ENCODE measurements at regions not wholly inside any gene's neighbourhood (a gene's known extent, or its start where the extent isn't known, plus 50 kb on each side); places are given as distances from the start of the nearest gene placed in this dataset.

DNA sequence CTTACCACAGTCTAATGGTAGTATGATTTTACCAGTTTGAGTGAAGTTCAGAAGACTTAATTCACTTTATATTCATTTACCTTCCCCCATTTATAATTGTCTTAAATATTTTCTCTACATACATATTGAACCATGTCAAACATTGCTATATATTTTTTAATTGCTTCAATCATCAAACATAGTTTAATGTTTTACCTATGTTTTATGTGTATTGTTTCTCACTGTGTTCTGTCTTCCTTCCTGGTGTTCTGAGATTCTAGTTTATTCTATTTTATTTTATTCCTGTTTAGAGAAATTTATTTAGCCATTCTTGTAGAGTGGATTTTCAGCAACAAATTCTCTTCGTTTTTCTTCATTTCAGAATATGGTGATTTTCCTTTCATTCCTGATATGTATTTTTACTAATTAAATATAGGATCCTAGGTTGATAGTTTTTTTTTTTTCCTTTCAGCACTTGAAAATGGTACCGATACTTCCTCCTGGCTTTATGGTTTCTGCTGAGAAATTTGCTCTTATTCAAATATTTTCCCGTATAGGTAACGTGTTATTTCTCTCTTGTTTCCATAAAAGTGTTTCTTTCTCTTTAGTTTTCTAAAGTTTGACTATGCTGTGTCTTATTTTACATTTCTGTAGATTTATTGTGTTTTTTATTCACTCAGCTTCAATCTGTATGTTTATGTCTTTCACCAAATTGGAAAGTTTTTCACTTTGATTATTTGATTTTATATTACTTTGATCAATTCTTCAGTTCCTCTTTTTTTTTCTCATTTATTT lies 201.8 kb upstream of the AGR3 start (continued):
- TF ChIP-seq PHF8 (IDR thresholded peaks at IDR 0.05; ENCODE audit: borderline replicate concordance, low read depth): no peak
- TF ChIP-seq ESRRA (IDR thresholded peaks at IDR 0.05; ENCODE audit: borderline replicate concordance, low read length): no peak

DNA sequence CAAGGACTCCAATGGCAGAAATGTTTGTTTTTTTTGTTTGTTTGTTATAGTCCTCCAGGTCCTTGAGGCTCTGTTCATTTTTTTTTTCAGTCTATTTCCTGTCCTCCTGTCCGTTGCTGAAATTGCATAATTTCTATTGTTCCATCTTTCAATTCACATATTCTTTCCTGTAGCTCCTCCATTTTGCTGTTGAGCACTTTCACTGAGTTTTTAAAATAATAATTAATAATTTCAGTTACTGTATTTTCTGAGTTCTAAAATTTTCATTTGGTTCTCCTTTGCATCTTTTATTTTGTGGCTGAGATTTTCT lies 202.3 kb upstream of the AGR3 start:
- H3K4me1 ChIP-seq: peaks cover 31% of the 10 kb centered on the region
- no peak for FAIRE-seq
- no peak for DNase-seq (ENCODE audit: low read depth in 1 of 2, low spot score in 1 of 2)
- CTCF ChIA-PET: no interaction called here
- 52% methylated on average over 1 of the region's 1 CpG for WGBS (ENCODE audit: missing lambda C conversion rate)
- no peak overlapping the region for H3K4me3 ChIP-seq
- no peaks in the 10 kb centered on the region for H3K9me3 ChIP-seq
- POLR2A ChIA-PET: no interaction called here
- TF ChIP-seq EHF (CRISPR knock-in tag; IDR thresholded peaks at IDR 0.05) (no peak), KDM5A (IDR thresholded peaks at IDR 0.05) (no peak), HOXB13 (CRISPR knock-in tag; IDR thresholded peaks at IDR 0.05; ENCODE audit: low read depth) (no peak), PHF8 (IDR thresholded peaks at IDR 0.05; ENCODE audit: borderline replicate concordance, low read depth) (no peak), CEBPB (IDR thresholded peaks at IDR 0.05) (no peak), ZFP36 (IDR thresholded peaks at IDR 0.05; ENCODE audit: borderline replicate concordance, partially characterized antibody) (no peak), FOSB (CRISPR knock-in tag; IDR thresholded peaks at IDR 0.05) (no peak), MAFK (IDR thresholded peaks at IDR 0.05; ENCODE audit: partially characterized antibody) (no peak), EHMT2 (IDR thresholded peaks at IDR 0.05; ENCODE audit: low read depth) (no peak), EP300 (IDR thresholded peaks at IDR 0.05) (no peak), ZC3H11A (IDR thresholded peaks at IDR 0.05) (no peak), KDM1A (IDR thresholded peaks at IDR 0.05; ENCODE audit: low read depth) (no peak), JUN (IDR thresholded peaks at IDR 0.05) (no peak), POLR2A (IDR thresholded peaks at IDR 0.05; ENCODE audit: low read length) (no peak), RCOR1 (IDR thresholded peaks at IDR 0.05; ENCODE audit: low read depth, low read length) (no peak)
- TF ChIP-seq, protein P1, sequence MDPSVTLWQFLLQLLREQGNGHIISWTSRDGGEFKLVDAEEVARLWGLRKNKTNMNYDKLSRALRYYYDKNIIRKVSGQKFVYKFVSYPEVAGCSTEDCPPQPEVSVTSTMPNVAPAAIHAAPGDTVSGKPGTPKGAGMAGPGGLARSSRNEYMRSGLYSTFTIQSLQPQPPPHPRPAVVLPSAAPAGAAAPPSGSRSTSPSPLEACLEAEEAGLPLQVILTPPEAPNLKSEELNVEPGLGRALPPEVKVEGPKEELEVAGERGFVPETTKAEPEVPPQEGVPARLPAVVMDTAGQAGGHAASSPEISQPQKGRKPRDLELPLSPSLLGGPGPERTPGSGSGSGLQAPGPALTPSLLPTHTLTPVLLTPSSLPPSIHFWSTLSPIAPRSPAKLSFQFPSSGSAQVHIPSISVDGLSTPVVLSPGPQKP (IDR thresholded peaks at IDR 0.05; ENCODE audit: low read depth, low read length): no peak
- TF ChIP-seq, protein P2, sequence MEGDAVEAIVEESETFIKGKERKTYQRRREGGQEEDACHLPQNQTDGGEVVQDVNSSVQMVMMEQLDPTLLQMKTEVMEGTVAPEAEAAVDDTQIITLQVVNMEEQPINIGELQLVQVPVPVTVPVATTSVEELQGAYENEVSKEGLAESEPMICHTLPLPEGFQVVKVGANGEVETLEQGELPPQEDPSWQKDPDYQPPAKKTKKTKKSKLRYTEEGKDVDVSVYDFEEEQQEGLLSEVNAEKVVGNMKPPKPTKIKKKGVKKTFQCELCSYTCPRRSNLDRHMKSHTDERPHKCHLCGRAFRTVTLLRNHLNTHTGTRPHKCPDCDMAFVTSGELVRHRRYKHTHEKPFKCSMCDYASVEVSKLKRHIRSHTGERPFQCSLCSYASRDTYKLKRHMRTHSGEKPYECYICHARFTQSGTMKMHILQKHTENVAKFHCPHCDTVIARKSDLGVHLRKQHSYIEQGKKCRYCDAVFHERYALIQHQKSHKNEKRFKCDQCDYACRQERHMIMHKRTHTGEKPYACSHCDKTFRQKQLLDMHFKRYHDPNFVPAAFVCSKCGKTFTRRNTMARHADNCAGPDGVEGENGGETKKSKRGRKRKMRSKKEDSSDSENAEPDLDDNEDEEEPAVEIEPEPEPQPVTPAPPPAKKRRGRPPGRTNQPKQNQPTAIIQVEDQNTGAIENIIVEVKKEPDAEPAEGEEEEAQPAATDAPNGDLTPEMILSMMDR (IDR thresholded peaks at IDR 0.05): no peak
- TF ChIP-seq, protein P3, sequence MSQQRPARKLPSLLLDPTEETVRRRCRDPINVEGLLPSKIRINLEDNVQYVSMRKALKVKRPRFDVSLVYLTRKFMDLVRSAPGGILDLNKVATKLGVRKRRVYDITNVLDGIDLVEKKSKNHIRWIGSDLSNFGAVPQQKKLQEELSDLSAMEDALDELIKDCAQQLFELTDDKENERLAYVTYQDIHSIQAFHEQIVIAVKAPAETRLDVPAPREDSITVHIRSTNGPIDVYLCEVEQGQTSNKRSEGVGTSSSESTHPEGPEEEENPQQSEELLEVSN (IDR thresholded peaks at IDR 0.05; ENCODE audit: borderline replicate concordance, low read depth): no peak
- TF ChIP-seq, protein P4, sequence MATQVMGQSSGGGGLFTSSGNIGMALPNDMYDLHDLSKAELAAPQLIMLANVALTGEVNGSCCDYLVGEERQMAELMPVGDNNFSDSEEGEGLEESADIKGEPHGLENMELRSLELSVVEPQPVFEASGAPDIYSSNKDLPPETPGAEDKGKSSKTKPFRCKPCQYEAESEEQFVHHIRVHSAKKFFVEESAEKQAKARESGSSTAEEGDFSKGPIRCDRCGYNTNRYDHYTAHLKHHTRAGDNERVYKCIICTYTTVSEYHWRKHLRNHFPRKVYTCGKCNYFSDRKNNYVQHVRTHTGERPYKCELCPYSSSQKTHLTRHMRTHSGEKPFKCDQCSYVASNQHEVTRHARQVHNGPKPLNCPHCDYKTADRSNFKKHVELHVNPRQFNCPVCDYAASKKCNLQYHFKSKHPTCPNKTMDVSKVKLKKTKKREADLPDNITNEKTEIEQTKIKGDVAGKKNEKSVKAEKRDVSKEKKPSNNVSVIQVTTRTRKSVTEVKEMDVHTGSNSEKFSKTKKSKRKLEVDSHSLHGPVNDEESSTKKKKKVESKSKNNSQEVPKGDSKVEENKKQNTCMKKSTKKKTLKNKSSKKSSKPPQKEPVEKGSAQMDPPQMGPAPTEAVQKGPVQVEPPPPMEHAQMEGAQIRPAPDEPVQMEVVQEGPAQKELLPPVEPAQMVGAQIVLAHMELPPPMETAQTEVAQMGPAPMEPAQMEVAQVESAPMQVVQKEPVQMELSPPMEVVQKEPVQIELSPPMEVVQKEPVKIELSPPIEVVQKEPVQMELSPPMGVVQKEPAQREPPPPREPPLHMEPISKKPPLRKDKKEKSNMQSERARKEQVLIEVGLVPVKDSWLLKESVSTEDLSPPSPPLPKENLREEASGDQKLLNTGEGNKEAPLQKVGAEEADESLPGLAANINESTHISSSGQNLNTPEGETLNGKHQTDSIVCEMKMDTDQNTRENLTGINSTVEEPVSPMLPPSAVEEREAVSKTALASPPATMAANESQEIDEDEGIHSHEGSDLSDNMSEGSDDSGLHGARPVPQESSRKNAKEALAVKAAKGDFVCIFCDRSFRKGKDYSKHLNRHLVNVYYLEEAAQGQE (IDR thresholded peaks at IDR 0.05): no peak
- H3K27ac ChIP-seq: no peak overlapping the region
- no peak for ATAC-seq
- no peak overlapping the region for H3K4me2 ChIP-seq
